Stimulated activated CD4-positive, alpha-beta T cell treated with anti-CD3 and anti-CD28 coated beads, TNF-alpha, amount 100 ng/mL, for 1 hour (primary cell): ENCODE measurements at regions not wholly inside any gene's neighbourhood (a gene's known extent, or its start where the extent isn't known, plus 50 kb on each side); places are given as distances from the start of the nearest gene placed in this dataset.

ENCODE experiments used
- DNase-seq, 3 donors: peaks; one replicate each; pipeline ENCODE4 v3.0.0-alpha.2; 2020; ENCODE audit warnings: low read depth in 3 of 3, low spot score in 1 of 3

DNA sequence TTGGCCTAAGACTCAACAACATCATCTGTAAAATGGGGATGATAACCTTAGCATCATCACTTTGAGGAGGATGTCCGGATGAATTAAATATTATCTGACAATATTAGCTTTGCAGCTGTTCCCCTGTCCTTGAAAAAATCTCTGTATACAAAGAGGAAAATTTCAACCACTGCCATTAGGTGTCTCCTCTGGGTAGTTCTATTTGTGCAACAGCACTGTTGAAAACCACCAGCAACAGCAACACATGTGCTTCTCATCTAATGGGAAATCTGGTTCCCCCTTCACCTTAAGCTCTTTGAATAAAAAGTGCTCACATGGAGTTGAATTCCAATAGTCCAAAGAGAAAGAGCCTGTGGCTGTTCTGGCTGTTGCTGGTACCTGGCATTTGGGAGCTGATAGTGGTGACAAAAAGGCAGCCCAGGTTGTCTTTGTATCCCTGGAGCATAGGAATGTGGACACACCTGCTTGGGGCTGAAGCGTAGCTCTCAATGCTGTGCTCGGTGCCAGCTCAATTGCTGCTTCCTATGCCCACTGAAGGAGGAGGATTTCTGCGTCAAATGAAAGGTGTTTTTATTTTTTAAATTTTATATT is 322.1 kb upstream of the MSX2 start:
- no peak for DNase-seq

DNA sequence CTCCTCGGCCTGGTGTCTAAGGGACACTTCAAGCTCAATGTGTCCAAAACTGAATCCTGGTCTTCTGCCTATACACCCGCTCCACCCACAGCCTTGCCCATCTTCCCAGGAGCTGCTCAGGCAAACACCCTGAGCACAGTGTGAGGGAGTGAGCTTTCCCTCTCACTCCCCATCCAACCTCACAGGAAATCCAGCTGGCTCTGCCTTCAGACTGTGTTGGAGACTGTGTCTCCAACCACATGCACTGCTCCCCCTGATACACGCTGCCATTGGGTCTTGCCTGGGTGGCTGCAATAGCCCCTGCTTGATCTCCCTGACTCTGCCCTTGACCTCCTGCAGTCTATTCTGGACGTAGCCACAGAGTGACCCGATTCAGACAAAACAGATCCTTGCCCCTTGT is 319.5 kb upstream of the MSX2 start:
- no peak for DNase-seq

DNA sequence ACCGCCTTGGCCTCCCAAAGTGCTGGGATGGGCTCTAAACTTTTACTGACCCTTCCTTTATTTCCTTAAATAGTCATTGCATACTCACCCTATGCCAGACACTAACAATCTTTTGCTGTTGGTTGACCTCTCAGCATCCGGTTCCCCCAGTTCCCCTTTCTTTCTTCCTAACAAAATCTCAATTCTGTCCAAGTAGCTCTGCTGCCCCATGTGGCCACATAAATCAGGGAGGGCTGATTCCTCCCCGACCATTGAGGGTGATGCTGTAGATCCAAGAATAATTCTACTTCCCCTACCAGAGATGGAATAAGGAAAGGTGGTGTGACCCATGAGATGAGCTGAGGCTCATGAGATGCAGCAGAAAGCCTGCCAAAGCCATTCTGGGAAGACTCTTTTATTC is 315.3 kb upstream of the MSX2 start:
- DNase-seq = no peak

DNA sequence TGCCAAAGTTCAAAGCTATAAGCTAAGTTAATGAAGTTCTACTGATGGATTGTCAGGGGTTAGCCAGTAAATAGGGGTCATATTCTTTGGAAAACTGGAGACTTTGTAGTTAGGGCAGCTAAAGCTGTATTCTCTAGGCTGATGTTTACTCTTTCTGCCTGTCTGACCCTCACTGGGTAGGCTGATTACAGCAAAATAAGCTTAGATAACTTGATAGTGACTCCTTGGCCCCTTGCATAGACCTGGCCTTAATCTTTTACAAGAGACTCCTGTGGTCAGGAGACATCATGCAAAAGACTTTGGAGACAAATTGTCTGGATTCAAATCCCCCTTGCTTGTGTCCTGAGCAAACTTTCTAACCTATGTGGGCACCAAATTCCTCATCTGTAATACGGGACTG is 314.4 kb upstream of the MSX2 start:
- no peak for DNase-seq

DNA sequence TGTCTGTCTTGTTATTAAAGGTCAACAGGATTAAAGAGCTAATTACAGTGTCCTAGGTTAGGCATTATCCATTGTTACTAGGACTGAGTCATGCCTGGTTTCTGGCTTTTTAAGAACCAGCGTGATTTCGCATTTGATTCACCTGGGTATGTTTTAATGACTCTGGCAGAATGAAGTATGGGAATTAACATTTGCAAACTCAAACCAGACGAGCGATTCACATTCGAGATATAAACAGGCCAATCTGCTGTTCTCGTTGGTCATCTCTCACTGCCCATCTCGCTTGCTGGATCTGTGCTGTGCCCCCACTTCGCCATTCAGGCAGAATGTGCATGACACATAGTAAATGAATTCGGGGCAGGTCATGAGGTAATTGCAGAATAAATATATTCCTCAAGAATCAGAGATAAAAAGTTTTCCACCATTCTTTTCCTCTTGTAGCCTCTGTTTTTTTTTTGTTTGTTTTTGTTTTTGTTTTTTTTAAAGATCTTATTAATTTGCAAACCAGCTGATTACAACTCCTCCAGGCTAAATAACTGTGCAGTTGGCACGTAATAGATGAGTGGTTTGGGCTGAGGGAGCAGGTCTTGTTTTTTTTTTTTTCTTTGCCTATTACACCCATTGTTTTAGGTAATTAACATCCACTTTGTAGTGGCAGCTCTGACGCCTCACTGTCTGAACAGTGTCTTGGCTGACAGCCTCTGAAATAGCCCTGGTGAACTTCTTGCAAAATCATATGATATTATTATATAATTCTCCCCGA is 313.5 kb upstream of the MSX2 start:
- no peak for DNase-seq

DNA sequence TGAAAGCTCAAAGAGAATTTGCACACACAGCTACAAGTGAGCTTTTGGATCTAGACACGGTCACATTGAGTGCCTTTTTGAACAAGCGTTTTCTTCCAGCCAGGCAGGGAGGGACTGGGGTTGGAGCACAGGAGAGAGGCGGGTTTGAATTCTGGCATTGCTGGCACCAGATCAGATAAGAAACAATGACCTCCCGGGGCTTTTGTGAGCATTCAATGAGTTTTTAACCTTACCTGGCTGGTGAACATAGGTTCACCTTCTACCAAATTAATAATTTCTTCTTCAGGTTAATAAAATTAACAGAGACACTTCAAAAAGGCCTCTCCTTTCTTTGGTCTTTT is 312.9 kb upstream of the MSX2 start:
- no peak for DNase-seq

DNA sequence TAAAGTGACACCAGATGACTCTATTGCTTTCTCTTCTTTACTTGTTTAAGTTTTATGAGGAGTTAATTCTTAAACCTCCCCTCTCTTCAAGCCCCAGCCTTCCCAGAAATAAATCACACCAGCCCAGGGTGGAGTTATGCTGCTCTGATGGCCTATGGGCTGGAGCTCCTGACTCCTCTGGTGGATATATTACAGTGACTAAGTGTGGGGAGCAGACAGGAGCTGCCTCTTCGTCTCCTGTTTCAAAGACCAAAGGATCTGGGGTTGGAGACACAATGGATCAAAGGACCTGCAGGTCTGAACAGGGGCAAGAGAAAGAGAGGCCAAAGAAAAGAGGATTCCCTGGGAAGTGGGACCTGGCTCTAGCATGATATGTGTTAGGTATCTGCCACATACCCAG is 312.0 kb upstream of the MSX2 start:
- DNase-seq = no peak

DNA sequence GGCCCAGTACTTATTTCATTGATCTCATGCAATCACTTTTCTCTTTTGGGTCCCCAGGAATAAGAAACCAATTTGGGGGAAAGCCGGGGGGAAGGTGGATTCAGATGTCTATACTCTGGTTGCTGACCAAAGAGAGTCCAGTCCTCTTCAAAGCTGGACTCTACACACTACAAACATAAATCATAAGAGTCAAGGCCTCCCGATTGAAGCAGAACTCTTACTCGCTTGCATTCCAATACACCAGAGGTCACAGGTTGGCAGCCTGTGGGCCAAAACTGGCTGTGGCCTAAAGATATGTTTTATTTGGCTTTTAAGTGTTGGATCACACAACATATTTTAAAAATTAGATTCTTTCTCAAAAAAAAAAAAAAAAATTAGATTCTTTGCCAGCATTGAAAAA is 311.4 kb upstream of the MSX2 start:
- no peak for DNase-seq

DNA sequence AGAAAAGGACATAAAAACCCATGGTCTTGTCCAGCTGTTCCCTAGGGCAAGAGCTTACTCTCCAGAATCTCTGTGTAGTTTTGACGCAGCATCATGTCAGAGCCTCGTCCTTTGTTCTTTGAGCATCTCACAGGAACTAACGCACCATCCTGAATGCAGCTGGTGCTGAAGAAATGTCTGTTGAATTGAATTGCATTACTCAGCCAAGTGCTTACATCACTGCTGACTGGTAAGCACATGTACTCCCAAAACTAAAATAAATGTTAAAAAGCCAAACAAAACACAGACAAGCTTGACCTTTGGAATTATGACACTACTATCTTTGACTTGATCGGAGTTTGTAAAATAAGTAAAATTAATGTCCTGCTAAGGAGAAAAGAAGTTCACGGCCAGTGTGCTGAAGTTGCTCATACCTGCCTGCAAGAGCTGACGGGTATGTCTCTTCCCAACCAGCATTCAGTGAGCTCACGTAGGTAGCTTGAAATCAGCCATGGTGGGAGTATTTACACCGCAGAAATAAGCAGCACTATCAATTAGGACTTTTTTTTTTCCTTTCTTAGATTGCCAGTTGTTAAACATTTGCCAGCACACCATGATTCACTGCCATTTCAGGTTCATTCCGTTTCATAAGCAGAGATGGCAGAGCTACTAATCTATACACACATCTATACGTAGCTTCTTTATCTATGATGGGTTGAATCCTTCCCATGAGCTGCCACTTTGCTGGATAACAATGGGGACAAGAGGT is 310.6 kb upstream of the MSX2 start:
- no peak for DNase-seq

DNA sequence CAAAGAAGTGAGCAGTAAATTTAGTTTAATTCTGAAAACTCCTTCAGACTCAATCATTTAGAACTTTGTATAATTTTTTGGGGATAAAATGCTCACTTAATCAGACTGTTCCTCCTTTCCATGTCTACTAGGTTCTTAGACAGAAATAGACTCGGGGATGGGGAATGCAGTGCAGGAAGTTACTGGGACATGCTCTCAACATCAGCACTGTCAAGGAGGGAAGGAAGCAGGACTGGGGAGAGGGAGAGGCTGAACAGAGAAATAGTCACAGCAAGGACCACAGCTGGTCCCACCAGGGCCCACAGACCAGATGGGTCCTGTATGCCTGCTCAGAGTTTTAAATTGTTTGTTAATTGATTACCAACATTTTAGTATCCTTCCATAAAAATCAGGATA is 310.1 kb upstream of the MSX2 start:
- DNase-seq = no peak

DNA sequence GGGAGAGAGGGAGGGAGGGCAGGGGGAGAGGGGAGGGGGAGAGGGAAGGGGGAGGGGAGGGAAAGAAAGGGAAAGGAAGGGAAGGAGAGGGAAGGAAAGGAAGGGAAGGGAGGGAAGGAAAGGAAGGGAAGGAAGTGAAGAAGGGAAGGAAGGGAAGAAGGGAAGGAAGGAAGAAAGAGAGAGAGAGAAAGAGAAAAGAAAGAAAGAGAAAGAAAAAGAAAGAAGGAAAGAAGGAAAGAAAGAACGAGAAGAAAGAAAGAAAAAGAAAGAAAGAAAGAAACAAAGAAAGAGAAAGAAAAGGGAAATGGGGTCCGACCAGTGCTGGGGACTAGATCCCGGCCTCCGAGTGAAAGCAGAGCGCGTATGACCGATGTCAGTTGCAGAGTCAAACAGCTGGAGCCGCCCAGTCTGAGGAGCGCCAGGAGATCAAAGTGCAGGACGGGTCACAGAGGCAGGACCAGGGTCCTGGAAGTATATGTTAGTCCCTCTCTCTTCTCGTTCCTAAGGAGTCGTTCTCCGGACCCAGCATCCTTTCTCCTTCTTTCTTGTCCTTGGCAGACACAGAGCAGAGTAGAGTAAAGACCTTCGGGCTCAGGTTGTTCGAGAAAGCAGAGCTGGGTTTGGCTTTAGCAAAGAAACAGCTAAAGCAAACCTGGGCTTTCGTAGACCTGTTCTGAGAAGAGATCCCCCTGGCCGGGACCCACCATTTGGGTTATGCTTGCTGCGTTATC is 305.4 kb upstream of the MSX2 start:
- no peak for DNase-seq

DNA sequence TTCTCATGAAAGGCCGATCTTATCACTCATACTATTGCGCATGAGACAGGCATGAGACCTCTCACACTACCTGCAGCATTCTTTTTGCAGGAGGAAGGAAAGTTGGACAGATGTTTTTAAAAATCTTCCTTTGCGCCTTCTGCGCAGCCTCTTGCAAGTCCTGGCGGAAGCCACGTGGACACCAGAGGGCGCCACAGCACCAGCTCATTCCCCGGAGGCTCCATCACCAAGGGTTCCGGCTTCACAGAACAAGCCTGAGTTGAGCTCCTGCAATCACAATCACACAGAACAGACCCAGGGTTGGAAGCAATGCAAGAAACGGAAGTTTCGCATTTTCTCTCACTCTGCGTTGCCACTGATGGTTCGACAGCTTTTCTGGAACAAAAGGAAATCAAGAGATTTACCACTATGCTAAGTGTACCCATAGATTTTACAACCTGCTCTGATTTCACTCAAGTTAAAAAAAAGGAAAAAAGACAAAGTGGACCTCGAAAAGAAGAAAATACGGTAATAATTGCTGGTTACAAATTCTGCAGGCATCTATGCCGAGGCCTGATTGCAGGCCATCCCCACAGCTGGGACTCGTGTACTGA is 304.7 kb upstream of the MSX2 start:
- peak; percentile 37 to 62 (median 42) for DNase-seq

DNA sequence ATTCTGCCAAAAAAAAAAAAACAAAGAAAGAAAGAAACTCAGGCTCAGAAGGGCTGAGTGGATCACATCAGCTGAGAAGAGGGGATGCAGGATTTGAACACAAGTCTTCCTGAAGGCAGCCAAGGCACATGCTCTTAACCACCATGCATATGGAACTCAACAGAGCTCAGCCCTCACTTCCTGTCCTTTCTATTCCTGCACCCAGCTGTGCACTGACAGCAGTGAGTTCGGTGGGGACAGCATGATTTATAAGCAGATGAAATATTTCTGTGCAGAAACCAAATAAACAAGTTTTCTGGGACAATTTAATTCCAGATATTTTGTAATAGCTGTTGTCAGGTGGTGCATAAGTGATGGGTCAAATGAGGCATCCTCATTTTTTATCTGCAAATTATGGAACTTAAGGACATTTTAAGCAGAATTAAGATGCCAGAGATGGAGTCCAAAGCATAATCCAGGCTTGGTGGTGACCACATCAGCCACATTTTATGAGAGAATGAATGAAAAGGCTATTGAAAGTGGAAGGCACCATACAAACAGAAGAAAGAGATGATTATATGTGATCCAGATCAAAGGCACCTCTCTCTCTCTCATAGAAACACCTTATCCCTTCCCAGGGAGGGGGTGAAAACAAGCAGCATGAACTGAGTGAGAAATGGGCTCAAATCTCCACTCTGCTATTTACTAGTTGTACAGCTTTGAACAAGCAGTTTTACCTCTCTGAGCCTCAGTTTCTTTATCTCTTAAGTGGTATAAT is 303.6 kb upstream of the MSX2 start:
- no peak for DNase-seq

DNA sequence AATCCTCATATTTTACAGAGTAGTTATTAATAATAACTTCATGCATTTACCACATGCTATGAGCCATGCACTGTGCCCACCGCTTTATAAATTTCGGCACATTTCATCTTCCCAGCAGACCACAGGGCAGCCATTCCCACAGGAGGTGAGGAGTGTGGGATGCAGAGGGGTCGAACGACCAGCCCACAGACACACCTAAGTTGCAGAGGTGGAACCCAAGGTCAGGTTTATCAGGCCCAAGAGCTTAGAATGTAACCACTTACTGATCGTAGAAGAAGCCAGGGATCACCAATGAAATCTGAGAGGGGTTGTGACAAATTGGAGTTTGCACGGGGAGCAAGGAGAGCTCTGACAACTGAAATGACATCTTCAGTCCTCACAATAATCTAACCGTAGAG is 303.0 kb upstream of the MSX2 start:
- DNase-seq = no peak

DNA sequence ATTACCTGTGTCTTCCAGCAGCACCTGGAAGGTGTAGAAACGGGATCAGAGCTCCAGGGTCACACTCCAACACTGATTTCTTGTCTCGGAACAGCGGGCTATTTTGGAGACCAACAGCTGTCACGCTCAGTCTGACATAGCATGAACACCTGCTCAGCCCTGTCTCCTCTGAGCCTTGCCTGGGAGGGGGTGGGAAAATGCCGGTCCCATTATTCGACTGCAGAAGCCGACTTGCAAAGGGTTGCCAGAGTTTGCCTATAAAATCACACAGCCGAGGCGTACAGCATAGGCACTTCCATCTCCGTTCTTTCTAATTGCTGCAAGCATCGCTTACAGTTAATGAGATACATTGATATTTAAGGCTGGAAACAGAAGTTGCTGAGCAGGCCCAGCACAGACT is 300.8 kb upstream of the MSX2 start:
- DNase-seq = no peak

DNA sequence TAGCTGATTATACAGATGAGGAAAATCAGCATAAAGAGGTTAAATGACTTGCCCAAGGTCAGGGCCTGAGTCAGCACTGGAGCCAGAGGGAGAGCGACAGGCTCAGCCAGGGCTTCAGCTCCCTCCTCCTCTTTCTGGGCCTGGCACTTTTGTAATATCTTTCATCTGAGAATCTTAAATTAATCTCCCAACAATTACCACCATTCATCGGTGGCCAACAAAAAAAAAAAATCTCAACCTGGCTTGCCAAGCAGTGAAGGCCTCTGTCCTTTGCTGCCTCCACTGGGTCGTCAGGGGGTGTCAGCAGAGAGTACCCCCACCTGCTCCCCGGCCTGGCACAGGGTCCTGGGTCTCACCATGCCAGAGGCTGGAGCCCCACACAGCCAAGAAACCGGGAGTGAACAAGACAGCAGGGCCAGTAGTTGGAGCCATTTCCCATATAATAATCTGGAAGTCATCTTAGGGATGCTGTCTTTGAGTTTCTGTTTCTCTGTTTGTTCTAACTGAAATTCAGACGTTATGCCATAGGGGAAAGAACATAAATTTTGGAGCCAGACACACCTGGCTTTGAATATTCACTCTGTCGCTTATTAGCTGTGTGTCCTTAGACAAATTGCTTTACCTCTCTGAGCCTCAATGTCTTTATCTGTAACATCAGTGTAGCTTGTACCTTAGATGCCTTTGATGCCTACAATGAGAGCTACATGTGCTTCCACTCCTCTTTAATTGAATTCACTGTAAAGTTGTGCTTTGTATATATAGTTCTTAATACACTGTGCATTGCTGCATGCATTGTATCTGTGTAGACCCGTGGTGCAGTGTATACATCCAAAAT is 299.9 kb upstream of the MSX2 start:
- no peak for DNase-seq

DNA sequence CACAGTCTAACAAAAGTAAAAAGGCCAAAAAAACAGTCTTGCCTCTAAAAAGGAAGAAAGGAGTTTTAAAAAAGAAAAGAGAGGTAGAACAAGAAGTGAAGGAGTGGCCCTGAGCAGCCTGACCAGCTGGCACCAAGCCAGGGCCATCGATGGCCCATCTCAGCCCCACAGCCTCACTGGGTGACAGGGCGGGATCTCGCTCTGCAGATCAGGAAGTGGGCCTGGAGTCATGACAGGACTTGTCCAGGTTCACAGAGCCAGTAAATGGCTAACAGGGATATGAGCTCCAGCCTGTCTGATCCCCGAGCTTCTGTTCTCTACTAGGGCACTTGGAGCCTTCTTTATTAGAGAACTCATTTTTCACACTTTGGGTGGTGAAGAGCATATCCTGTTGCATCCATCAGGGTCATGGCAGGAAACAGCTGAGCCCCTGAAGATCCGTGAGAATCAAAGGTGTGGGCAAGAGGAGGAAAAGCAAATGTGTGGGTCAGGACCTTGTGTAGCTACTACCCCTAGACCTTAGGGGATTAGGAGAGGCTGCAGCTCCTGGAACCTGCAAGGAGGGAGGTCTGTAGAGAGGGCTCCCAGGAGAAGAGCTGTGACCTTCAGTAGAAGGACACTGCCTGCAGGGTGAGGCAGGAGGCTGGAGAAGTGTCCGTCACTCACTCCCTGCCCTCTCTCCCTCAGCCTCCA is 299.0 kb upstream of the MSX2 start:
- DNase-seq = no peak

DNA sequence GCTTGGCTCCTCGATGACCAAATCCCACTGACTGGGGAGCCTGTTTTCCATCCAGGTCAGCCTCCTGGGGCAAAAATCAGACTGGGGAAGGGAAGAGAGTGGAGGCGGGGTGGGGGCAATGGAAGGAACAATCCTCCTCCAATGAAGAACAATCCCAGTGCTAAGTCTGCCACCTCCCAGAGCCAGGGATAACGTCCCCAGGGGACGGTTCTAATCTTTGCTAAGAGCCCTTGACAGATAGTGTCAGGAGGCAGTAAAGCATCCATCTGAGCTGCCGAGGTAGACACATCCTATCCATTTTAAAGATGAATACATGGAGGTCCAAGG is 298.5 kb upstream of the MSX2 start:
- DNase-seq = no peak

DNA sequence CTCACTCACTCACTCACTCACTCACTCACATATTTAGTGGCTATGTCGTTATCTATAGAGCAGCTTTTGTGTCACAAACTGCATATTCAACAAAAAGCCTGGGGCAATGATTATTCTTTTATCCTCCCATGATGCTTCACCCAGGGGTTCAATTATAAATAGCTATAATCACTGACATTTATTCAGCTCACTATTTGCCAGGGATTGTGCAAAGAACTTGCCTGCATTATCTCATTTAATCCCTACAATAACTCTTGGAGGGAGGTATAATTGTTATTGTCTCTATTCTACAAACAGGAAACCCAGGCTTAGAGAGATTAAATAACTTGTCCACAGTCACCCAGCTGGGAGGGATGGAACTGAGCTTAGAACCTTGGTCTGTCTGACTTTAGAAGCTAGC is 298.0 kb upstream of the MSX2 start:
- no peak for DNase-seq

DNA sequence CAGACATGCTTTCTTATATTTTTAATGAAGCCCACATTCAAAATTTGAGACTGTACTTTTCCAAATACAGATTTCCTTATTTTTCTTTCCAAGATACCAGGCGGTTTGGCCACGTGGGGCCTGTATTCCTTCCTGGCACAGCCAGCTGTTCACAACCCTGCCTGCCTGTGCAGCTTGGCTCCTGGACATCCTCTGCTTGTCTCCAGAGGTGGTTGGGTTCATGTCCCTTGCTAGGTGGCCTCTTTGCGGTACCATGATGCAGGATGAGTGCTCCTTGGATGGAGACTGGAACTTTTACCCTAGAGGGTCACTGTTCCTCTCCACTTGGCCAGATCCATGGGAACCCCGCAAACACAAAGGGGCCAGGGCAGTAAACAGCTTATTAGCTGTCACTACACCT is 297.5 kb upstream of the MSX2 start:
- DNase-seq = no peak
